ENCODE measurements at regions not wholly inside any gene's neighbourhood (a gene's known extent, or its start where the extent isn't known, plus 50 kb on each side); places are given as distances from the start of the nearest gene placed in this dataset.

DNA sequence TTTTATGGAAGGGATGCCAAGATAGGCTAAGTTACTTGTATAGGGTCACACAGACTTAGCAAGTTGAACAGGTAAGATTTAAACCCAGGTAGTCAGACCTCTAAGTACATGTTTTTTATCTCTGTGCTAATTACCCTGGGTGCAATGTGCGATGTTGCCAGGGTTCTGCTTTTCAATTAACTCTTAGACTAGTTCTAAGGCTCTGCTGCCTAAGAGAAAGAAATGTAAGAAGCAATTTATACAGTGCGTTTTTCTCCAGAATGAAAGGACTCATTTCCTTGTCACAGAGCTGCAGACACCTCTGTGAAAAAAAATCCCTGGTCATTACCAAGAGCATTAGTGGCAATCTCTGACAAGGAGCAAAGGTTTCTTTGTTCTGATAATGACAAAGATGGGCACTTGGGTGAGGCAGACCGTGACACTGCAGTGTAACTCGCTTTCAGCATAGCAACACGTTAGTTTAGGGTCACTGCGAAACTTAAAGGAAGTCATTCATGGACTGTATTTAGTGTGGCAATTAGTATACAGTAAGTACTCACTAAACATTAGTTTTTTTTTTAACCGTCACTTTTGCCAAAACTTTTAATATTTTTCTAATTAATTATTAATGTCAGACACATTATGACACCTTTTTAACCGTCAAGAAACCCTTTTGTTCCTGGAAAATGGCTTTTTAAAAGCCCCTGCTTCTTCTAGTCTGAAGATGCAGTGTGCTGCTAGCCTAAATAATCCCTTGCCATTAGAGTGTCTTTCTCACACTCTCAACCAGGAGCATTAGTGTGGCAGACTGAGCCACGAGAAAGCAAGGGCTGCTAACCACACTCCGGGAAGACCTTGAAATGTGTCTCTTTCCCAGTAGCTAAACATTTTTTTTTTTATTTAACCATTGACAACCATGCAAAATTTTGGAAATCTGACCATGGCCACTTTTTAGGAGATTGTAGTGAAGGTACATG lies 520.0 kb upstream of the C9orf72 start:
- intact Hi-C loops (cut with DNase I), result no loop called here
- Histone ChIP-seq H3K27me3 (no peaks in the 10 kb centered on the region), H3K4me1 (no peaks in the 10 kb centered on the region), H3K27ac (no peak overlapping the region), H3K9me3 (peaks cover 0 to 4% of the 10 kb centered on the region in 2 donors), H3K36me3 (no peaks in the 10 kb centered on the region), H3K4me3 (no peak overlapping the region)
- DNase-seq (no peak), ATAC-seq (no peak)
- TF ChIP-seq, protein P1, sequence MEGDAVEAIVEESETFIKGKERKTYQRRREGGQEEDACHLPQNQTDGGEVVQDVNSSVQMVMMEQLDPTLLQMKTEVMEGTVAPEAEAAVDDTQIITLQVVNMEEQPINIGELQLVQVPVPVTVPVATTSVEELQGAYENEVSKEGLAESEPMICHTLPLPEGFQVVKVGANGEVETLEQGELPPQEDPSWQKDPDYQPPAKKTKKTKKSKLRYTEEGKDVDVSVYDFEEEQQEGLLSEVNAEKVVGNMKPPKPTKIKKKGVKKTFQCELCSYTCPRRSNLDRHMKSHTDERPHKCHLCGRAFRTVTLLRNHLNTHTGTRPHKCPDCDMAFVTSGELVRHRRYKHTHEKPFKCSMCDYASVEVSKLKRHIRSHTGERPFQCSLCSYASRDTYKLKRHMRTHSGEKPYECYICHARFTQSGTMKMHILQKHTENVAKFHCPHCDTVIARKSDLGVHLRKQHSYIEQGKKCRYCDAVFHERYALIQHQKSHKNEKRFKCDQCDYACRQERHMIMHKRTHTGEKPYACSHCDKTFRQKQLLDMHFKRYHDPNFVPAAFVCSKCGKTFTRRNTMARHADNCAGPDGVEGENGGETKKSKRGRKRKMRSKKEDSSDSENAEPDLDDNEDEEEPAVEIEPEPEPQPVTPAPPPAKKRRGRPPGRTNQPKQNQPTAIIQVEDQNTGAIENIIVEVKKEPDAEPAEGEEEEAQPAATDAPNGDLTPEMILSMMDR (IDR thresholded peaks at IDR 0.05), result no peak

DNA sequence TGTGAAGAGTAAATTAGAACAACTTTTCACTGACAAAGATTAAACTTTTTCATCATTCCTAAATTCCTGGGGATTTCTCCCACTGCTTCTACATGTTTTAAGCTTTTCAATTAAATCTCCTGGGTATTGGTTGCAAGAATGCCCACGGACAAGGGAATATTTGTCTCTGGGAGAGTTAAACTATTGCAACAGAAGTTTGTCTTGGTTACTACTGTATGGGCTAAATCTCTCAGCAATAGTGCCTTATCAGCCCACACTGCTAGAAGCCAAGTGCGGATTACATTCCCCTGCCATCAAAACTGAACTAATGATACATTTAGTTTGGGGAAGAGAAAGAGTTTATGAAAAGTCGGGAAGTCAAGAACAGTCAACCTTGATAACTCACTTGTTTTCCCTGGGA lies 528.2 kb upstream of the C9orf72 start:
- ATAC-seq, result no peak
- Histone ChIP-seq H3K4me1 (no peaks in the 10 kb centered on the region), H3K27me3 (no peaks in the 10 kb centered on the region), H3K4me3 (no peak overlapping the region), H3K9me3 (no peaks in the 10 kb centered on the region), H3K36me3 (no peaks in the 10 kb centered on the region), H3K27ac (no peak overlapping the region)
- no peak for DNase-seq
- TF ChIP-seq, protein P1 (IDR thresholded peaks at IDR 0.05), result no peak
- intact Hi-C loops (cut with DNase I), result no loop called here

DNA sequence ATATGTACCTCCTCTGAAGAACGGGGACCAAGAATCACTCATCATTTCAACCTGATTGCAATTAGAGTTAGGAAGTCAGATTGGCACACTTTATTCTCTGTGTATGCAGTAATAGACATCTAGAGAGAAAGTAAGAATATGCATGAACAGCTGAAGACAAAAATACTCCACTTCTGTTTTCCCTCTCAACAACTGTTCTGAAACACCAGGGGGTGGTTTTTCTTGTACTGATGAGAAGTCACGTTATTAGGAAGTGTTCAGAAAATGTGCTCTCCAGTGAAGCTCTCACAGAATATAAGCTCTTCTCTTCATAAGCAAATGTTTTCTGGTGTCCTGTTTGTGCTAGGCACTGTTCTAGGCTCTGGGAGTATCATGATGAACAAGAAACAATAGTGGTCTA lies 531.7 kb upstream of the C9orf72 start:
- H3K36me3 ChIP-seq, result no peaks in the 10 kb centered on the region
- no peaks in the 10 kb centered on the region for H3K9me3 ChIP-seq
- ATAC-seq (no peak), DNase-seq (no peak)
- no peaks in the 10 kb centered on the region for H3K4me1 ChIP-seq
- TF ChIP-seq, protein P1 (IDR thresholded peaks at IDR 0.05), result no peak
- no peaks in the 10 kb centered on the region for H3K27me3 ChIP-seq
- intact Hi-C loops (cut with DNase I), result no loop called here
- no peak overlapping the region for H3K27ac ChIP-seq
- no peak overlapping the region for H3K4me3 ChIP-seq

DNA sequence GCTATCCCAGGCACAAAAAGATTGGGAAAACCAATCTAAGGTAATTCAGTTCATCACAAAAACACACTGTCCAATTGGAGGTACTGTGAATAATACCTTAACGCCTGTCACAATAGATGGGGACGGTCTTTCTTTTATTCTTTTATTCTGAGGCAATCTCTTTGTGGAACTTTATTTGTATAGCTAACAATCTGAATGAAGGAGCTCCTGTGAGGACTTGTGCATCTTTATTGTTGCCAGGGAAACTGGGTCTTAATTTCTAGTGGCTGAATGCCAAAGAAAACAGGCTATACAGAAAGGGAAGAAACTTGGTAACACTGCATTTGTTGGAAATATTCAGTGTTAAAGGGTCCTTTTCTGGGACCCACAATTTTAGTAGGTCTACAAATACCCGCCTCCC lies 546.9 kb upstream of the C9orf72 start:
- Histone ChIP-seq H3K4me3 (no peak overlapping the region), H3K27me3 (no peaks in the 10 kb centered on the region), H3K4me1 (no peaks in the 10 kb centered on the region), H3K36me3 (no peaks in the 10 kb centered on the region), H3K27ac (no peak overlapping the region), H3K9me3 (no peaks in the 10 kb centered on the region)
- intact Hi-C loops (cut with DNase I), result no loop called here
- TF ChIP-seq, protein P1 (IDR thresholded peaks at IDR 0.05), result no peak
- no peak for ATAC-seq
- no peak for DNase-seq

DNA sequence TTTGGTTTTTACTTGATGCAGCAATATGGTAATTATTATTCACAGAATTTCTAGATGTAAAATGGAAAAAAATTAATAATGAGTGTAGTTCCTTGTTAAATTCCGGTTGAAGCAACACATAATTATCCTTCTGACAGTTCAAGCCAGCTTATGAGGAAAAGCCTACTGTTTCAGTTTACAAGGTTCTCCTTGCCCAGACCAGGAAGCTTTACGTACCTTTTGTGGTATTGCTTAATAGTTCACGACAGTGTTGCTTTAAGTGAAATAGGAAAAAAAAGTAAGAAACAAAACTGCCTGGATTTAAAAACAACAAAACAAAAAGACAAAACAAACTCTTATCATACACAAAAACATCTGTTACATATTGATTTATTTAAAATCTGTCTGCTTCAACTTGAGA lies 547.3 kb upstream of the C9orf72 start:
- H3K36me3 ChIP-seq, result no peaks in the 10 kb centered on the region
- H3K27me3 ChIP-seq, result no peaks in the 10 kb centered on the region
- no peaks in the 10 kb centered on the region for H3K4me1 ChIP-seq
- H3K4me3 ChIP-seq, result no peak overlapping the region
- ATAC-seq (no peak), DNase-seq (no peak)
- TF ChIP-seq, protein P1 (IDR thresholded peaks at IDR 0.05), result no peak
- intact Hi-C loops (cut with DNase I), result no loop called here
- no peaks in the 10 kb centered on the region for H3K9me3 ChIP-seq
- no peak overlapping the region for H3K27ac ChIP-seq
